Calu3 (cell line): ENCODE measurements at regions not wholly inside any gene's neighbourhood (a gene's known extent, or its start where the extent isn't known, plus 50 kb on each side); places are given as distances from the start of the nearest gene placed in this dataset.

ENCODE experiments used
- BruUV-seq: library from RNA; stranded (reverse); fragments of 400-500 nt; replicated peaks from 2 replicates; lab custom pipeline; 2021; lab: Mats Ljungman, UMichigan
- CTCF ChIA-PET: fragments of 300-600 bp; sonication (Branson Sonifier 250); formaldehyde crosslinking; loops from one replicate; lab custom pipeline; 2022; ENCODE audit warnings: antibody characterized with exemption; lab: Charles Lee
- DNase-seq: peaks from one replicate; pipeline ENCODE4 v3.0.0; 2022
- H3K27ac Mint-ChIP-seq: one replicate; pipeline ENCODE4 v1.8.0; 2022; ENCODE audit warnings: mixed read lengths; ENCODE audit not compliant: unreplicated experiment
- H3K27me3 Mint-ChIP-seq: one replicate; pipeline ENCODE4 v1.8.0; 2022; ENCODE audit warnings: mixed read lengths; ENCODE audit not compliant: unreplicated experiment
- H3K36me3 Mint-ChIP-seq: one replicate; pipeline ENCODE4 v1.8.0; 2022; ENCODE audit warnings: mild to moderate bottlenecking, moderate library complexity, mixed read lengths; ENCODE audit not compliant: insufficient read depth, unreplicated experiment
- H3K4me1 Mint-ChIP-seq: one replicate; pipeline ENCODE4 v1.8.0; 2022; ENCODE audit warnings: mild to moderate bottlenecking, low read depth, mixed read lengths; ENCODE audit not compliant: unreplicated experiment
- H3K4me3 Mint-ChIP-seq: one replicate; pipeline ENCODE4 v1.8.0; 2022; ENCODE audit warnings: mild to moderate bottlenecking, low read depth, moderate library complexity, mixed read lengths; ENCODE audit not compliant: unreplicated experiment
- H3K9me3 Mint-ChIP-seq: one replicate; pipeline ENCODE4 v1.8.0; 2022; ENCODE audit warnings: low read depth, mixed read lengths; ENCODE audit not compliant: unreplicated experiment
- CTCF ChIP-seq: fragments of 200-600 bp; IDR thresholded peaks from one replicate; pipeline ENCODE4 v1.8.0; 2022; ENCODE audit warnings: antibody characterized with exemption; ENCODE audit not compliant: unreplicated experiment
- intact Hi-C: fragments of 100-400 bp; cut with micrococcal nuclease; formaldehyde crosslinking; loops from one replicate; pipeline ENCODE4 v1.10.0; 2022; ENCODE audit not compliant: unreplicated experiment

- intact Hi-C loops = no loop called here
- Mint-ChIP-seq H3K4me3 (no peak overlapping the region), H3K27ac (no peak overlapping the region), H3K36me3 (no peaks in the 10 kb centered on the region), H3K4me1 (no peaks in the 10 kb centered on the region), H3K27me3 (peaks cover 3% of the 10 kb centered on the region), H3K9me3 (no peaks in the 10 kb centered on the region)
- no TSS peak for BruUV-seq
- TF ChIP-seq CTCF = no peak
- CTCF ChIA-PET = no interaction called here
- no peak for DNase-seq
Observed at GRCh38 chr7:67407392-67408071, 410.9 kb downstream of the TYW1 start.

- CTCF ChIA-PET = no interaction called here
- BruUV-seq = no TSS peak
- Mint-ChIP-seq H3K27ac (no peak overlapping the region), H3K36me3 (no peaks in the 10 kb centered on the region), H3K4me3 (no peak overlapping the region), H3K27me3 (peaks cover 9% of the 10 kb centered on the region), H3K4me1 (no peaks in the 10 kb centered on the region), H3K9me3 (no peaks in the 10 kb centered on the region)
- intact Hi-C loops = no loop called here
- no peak for TF ChIP-seq CTCF
- DNase-seq = no peak
Observed at GRCh38 chr7:67408109-67408508, 411.5 kb downstream of the TYW1 start.

GRCh38 chr7:67413670-67414069 is 417.0 kb downstream of the TYW1 start:
- H3K9me3 Mint-ChIP-seq = no peaks in the 10 kb centered on the region
- no peak for TF ChIP-seq CTCF
- CTCF ChIA-PET = no interaction called here
- H3K27me3 Mint-ChIP-seq = peaks cover 16% of the 10 kb centered on the region
- H3K4me3 Mint-ChIP-seq = no peak overlapping the region
- H3K36me3 Mint-ChIP-seq = no peaks in the 10 kb centered on the region
- BruUV-seq = no TSS peak
- H3K4me1 Mint-ChIP-seq = no peaks in the 10 kb centered on the region
- DNase-seq = no peak
- intact Hi-C loops = no loop called here
- H3K27ac Mint-ChIP-seq = no peak overlapping the region

- H3K36me3 Mint-ChIP-seq = no peaks in the 10 kb centered on the region
- H3K27ac Mint-ChIP-seq = no peak overlapping the region
- CTCF ChIA-PET = no interaction called here
- no peak for DNase-seq
- peaks cover 3% of the 10 kb centered on the region for H3K9me3 Mint-ChIP-seq
- H3K4me1 Mint-ChIP-seq = no peaks in the 10 kb centered on the region
- no TSS peak for BruUV-seq
- TF ChIP-seq CTCF = no peak
- H3K4me3 Mint-ChIP-seq = no peak overlapping the region
- H3K27me3 Mint-ChIP-seq = peaks cover 16% of the 10 kb centered on the region
- intact Hi-C loops = no loop called here
Observed at GRCh38 chr7:67414858-67415257, 418.2 kb downstream of the TYW1 start.
